ENCODE measurements at regions not wholly inside any gene's neighbourhood (a gene's known extent, or its start where the extent isn't known, plus 50 kb on each side); places are given as distances from the start of the nearest gene placed in this dataset.

DNA sequence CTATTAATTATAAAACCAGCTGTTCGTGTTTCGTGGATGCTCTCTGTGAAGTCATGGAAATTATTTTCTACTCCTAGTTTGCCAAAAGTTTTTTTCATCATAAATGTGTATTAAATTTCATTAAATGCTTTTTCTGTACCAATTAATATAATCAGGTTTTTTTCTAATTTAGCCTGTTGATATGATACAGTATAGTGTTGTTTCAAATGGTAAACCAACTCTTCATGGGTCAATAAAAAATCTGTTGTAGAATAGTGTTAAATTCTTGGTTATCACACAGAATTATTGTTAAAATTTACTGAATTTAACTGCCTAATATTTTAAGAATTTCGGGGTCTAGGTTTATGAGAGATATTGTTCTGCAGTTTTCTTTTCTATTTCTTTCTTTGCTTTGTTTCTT, 505.9 kb upstream of the MANEA start:
- DNase-seq (ENCODE audit: low spot score) = no peak

DNA sequence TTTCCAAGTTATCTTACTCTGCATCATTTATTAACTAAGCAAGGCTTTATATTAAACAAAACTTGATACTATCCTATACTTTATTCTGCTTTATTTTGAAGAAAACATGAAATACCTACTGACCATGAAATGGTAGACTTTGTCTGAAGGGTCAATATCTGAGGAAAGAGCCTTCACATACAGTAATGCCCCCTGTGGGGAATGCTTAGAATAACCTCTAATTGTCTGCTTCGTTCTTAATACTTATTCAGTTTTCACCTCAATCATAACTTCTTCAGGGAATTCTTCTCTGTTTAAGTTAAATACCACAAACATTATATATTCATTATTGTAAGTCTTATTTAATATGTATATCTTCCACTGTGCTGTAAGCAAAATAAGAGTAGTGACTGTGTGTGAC, 498.9 kb upstream of the MANEA start:
- no peak for DNase-seq (ENCODE audit: low spot score)

DNA sequence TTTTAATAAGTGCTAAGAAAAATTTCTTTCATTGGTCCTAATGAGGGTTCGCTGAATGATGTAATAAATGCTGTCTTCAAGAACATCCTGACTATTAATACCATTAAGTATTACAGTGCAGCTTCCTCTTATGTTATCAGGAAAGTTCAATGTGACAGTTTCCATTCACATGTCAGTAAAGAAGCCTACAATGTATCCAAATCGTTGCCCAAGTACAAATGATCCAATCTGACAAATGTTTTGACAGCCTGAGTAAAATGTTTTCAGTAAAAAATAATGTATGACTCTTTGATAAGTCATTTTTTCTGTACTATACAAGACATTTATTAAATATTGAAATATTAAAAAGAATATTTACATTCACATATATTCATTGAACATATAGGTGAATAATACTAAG, 496.1 kb upstream of the MANEA start:
- no peak for DNase-seq (ENCODE audit: low spot score)

GRCh38 chr6:95081949-95082348, 495.4 kb upstream of the MANEA start:
- DNase-seq (ENCODE audit: low spot score) = no peak

- DNase-seq (ENCODE audit: low spot score) = no peak
These were observed 493.8 kb upstream of the MANEA start for GRCh38 chr6:95083506-95083905.

DNA sequence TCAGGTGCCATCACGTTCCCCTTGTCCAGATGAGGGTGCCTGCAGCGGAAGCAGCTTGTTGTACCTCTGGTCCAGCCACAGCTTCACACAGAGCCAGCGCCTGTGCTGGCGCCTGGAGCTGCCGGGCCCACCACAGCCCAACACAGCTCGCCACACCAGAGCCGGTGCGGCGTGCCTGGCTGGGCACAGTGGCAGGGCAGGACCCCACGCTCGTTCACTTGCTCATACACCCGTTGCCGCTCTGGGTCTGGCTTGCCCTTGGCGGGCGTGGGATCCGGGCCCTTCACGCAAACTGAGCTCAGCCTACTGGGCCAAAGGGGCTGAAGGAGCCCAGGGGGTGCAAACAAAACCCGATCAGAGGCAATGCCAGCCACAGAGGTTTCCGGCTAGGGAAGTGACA, 492.5 kb upstream of the MANEA start:
- no peak for DNase-seq (ENCODE audit: low spot score)

GRCh38 chr6:95087394-95088097, 489.8 kb upstream of the MANEA start:
- peak; percentile 84 for DNase-seq (ENCODE audit: low spot score)

DNA sequence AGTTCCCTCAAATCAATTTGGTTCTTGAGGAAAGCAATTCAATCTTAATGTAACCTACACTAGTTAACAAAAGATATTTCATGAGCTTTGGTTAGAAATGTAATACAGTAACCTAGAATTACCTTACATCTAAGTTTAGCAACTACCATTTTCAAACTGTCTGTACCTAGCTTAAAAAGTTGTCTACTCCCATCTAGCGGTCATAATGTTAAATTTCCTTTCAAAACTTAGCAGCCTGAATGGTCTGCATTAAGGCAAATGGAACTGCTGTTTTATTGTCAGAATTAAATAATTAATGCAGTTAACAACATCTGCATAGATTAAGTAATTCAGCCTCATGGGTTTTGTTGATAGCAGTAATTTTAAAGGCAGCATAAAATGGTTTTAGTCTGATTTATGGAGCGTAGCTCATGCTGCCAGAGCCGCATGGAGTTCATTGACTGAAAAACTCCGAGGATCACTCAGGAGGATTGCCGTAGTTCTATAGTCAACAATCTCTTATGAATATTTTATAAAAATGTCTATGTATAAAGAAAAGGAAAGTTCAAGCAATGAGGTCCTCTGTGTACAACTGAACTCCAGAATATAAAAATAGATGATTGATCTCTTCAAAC, 485.4 kb upstream of the MANEA start:
- DNase-seq (ENCODE audit: low spot score) = peak; percentile 67

DNA sequence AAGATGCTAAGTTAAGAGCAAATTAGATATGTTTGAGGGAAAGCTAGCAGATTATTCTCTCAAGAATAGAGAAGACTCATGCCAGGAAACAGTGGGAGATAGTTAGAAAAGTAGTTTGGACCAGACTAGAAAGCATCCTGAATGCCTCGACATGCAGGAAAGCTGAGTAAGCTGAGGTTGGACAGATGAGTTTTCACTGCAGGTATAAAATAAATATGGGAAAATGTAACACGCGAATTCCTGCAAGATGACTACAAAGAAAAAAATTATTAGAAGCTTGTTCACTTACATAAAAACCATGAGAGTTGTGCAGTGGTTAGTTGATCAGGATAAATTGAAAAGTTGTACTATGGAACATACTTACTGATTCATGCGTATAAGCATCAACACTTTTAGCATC, 484.2 kb upstream of the MANEA start:
- peak; percentile 20 for DNase-seq (ENCODE audit: low spot score)

DNA sequence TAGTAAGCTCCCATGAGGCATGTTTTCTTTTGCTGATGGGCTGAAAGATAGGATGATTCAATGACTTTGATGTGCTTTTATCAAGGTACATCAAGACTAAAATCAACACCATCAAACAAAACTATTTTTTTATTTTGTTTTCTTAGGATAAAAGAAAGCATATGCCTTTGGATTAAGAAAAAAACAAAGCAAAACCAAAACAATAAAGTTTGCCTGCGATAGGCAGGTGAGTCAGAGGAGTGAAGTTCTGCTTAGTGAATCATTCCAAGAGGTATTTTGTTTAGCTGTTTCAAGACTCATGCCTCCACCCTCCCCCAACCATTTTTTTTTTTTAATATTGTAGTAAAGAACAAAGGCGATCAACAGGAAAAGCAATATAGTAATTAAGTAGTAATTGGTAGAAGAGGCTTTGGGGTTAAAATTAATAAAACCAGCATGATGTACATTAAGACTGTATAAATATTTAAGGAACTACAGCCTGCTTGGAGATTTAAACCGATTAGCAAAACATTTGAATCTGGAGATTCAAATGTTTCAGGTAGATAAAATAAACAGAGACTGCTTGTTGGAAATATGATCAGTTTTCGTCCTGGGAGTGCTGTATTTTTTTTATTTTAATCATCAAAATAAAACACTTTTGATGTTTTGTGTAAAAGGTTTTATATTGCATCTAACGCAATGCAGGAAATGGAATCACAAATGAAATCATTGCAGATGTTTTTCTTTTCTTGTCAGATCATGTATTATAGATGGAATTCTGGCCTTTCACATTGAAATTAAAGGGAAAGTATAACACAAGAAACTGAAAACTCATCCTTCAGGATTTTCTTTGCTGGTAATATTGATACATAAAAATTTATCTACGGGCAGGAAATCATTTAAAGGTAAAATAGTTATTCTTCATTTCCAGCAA, 482.3 kb upstream of the MANEA start:
- peak; percentile 73 for DNase-seq (ENCODE audit: low spot score)

- DNase-seq (ENCODE audit: low spot score) = no peak
These were observed 481.5 kb upstream of the MANEA start for GRCh38 chr6:95095855-95096254.

- peak; percentile 17 for DNase-seq (ENCODE audit: low spot score)
These were observed 477.9 kb upstream of the MANEA start for GRCh38 chr6:95099410-95099809.

DNA sequence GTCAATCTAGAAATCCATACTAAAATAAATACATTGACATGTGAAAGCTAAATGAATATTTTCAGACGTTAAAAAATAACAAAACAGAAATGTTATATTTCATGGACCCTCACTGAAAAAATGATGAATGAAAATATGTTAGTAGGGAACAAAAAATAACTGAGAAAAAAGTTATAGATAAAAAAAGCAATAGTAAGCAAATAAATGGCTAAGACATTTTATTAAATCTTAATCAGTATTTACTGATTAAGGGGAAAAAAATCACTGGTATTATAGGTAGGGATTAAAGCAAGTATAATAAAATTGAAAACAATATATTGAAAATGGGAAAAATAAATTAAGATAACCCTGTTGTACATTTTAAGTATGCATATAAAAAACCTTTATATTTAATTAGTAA, 468.1 kb upstream of the MANEA start:
- no peak for DNase-seq (ENCODE audit: low spot score)

DNA sequence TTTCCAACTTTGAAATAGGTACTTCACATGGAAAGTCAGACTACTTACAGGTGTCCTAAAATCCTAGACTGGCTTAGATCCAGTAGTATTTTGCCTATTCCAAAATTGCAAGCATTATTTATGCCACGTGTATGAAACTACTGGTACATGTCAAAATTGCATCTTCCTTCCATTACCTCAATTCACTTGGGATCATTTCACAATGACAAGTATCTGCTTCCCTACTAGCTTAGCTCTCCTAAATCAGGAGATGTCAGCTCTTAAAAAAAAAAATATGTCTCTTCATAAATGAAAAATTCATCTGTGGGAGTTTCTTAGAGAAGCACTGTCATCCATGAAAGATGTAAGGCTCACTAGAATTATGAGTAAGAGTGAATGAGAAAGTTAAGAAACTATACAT, 466.6 kb upstream of the MANEA start:
- no peak for DNase-seq (ENCODE audit: low spot score)

- DNase-seq (ENCODE audit: low spot score) = no peak
These were observed 460.1 kb upstream of the MANEA start for GRCh38 chr6:95117236-95117635.

DNA sequence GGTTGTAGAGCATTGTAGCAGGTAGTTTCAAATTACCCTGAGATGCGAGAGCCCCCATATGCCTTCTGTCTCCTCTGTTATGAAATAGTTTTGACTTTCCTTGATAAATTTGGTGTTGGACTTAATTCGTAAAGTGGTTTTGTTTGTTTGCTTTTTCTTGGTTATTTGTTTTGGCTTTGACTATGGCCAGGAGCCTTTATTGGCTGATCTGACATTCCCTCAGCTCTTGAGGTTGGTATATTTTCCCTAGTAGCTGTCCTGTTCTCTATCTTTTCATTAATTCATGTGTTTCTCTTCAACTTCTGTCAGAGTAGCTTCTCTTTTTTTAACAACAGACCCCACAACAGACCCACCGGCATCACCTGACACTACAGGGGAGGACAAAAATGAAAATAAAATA, 457.4 kb upstream of the MANEA start:
- no peak for DNase-seq (ENCODE audit: low spot score)

- no peak for DNase-seq (ENCODE audit: low spot score)
These were observed 456.4 kb upstream of the MANEA start for GRCh38 chr6:95120984-95121383.

GRCh38 chr6:95127261-95127660, 450.1 kb upstream of the MANEA start:
- DNase-seq (ENCODE audit: low spot score) = no peak

GRCh38 chr6:95128439-95128838, 448.9 kb upstream of the MANEA start:
- no peak for DNase-seq (ENCODE audit: low spot score)

DNA sequence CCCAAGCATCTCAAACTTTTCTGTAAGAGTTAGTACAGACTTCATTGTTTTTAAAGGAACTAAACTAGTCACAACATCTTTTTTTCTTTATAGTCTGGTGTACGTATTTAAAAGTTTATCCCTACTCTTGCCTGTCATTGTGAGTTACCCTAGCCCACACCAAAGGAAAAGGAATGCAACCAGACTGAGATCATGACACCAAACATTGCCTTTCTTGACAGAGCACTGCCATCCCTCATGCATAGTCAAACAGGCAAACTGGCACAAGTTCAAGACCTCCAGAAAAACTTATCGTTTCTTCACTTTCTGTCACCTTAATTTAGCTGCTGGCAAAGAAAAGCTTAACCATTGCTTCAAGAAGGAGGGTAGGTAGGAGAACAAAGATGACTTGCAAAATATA, 448.4 kb upstream of the MANEA start:
- no peak for DNase-seq (ENCODE audit: low spot score)

- DNase-seq (ENCODE audit: low spot score) = peak; percentile 18
These were observed 443.8 kb upstream of the MANEA start for GRCh38 chr6:95133578-95133977.

- DNase-seq (ENCODE audit: low spot score) = no peak
These were observed 442.2 kb upstream of the MANEA start for GRCh38 chr6:95135182-95135581.

DNA sequence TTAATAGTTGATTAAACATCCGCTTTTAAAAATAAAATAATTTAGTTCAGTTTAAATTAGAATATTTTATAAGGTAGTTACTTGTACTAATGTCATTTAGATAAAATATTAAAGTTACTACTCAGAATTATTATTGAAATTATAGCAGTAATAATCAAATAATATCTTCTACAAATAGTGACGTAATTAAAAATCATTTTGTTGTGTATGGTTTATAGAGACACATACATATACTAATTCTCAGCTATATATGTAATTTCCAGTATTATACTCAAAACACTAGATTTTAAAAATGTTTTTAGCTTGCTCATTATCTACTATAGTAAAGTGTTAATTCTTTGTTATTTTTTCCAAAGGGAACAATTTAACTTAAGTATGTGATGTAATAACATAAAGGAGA, 435.2 kb upstream of the MANEA start:
- DNase-seq (ENCODE audit: low spot score) = no peak

Measured in kidney tubule cell (primary cell).